Astrocyte (in vitro differentiated cells and primary cell): ENCODE measurements at regions not wholly inside any gene's neighbourhood (a gene's known extent, or its start where the extent isn't known, plus 50 kb on each side); places are given as distances from the start of the nearest gene placed in this dataset.

Experiments
- DNase-seq: peaks from one replicate; pipeline ENCODE4 v3.0.0-alpha.2; 2010; ENCODE audit warnings: low read depth
- FAIRE-seq: peaks from 2 replicates; lab custom pipeline; 2011; peaks lifted over from hg19 to GRCh38; lab: Jason Lieb, UNC
- H2AFZ ChIP-seq: 2 replicates; pipeline ENCODE4 v1.6.0; 2012; ENCODE audit warnings: low read depth, low read length, inconsistent platforms
- H3K27ac ChIP-seq: 2 replicates; pipeline ENCODE4 v1.5.1; 2011; ENCODE audit warnings: low read depth, low read length, inconsistent platforms
- H3K27me3 ChIP-seq: 2 replicates; pipeline ENCODE4 v1.6.0; 2011; ENCODE audit warnings: low read length, inconsistent platforms; ENCODE audit not compliant: insufficient read depth
- H3K36me3 ChIP-seq: 2 replicates; pipeline ENCODE4 v1.5.1; 2011; ENCODE audit warnings: low read length, inconsistent platforms; ENCODE audit not compliant: insufficient read depth
- H3K4me1 ChIP-seq: 2 replicates; pipeline ENCODE4 v1.5.1; 2011; ENCODE audit warnings: low read length, inconsistent platforms; ENCODE audit not compliant: insufficient read depth
- H3K4me2 ChIP-seq: 2 replicates; pipeline ENCODE4 v1.6.0; 2012; ENCODE audit warnings: low read length, inconsistent platforms
- H3K4me3 ChIP-seq: 2 replicates; pipeline ENCODE4 v1.5.1; 2011; ENCODE audit warnings: low read depth, mild to moderate bottlenecking, low read length, inconsistent platforms; ENCODE audit not compliant: insufficient read depth
- H3K79me2 ChIP-seq: 2 replicates; pipeline ENCODE4 v1.6.0; 2012; ENCODE audit warnings: mild to moderate bottlenecking, low read length, inconsistent platforms; ENCODE audit not compliant: insufficient read depth
- H3K9ac ChIP-seq: 2 replicates; pipeline ENCODE4 v1.6.0; 2012; ENCODE audit warnings: mild to moderate bottlenecking, low read length, inconsistent platforms
- H3K9me3 ChIP-seq: 2 replicates; pipeline ENCODE4 v1.5.1; 2012; ENCODE audit warnings: low read depth, mild to moderate bottlenecking, low read length, inconsistent platforms; ENCODE audit not compliant: insufficient read depth
- H4K20me1 ChIP-seq: 2 replicates; pipeline ENCODE4 v1.6.0; 2012; ENCODE audit warnings: low read length, inconsistent platforms; ENCODE audit not compliant: insufficient read depth
- H3K27ac Mint-ChIP-seq: one replicate; pipeline ENCODE4 v1.8.0; 2021; ENCODE audit warnings: mild to moderate bottlenecking, mixed read lengths; ENCODE audit not compliant: unreplicated experiment
- H3K27me3 Mint-ChIP-seq: one replicate; pipeline ENCODE4 v1.8.0; 2021; ENCODE audit warnings: low read depth, mixed read lengths; ENCODE audit not compliant: unreplicated experiment
- H3K36me3 Mint-ChIP-seq: one replicate; pipeline ENCODE4 v1.8.0; 2021; ENCODE audit warnings: low read depth, mixed read lengths; ENCODE audit not compliant: unreplicated experiment
- H3K4me1 Mint-ChIP-seq: one replicate; pipeline ENCODE4 v1.8.0; 2021; ENCODE audit warnings: low read depth, mixed read lengths; ENCODE audit not compliant: unreplicated experiment
- H3K4me3 Mint-ChIP-seq: one replicate; pipeline ENCODE4 v1.8.0; 2021; ENCODE audit warnings: mild to moderate bottlenecking, moderate library complexity, mixed read lengths; ENCODE audit not compliant: unreplicated experiment
- H3K9me3 Mint-ChIP-seq: one replicate; pipeline ENCODE4 v1.8.0; 2021; ENCODE audit warnings: mild to moderate bottlenecking, mixed read lengths; ENCODE audit not compliant: unreplicated experiment
- CTCF ChIP-seq: IDR thresholded peaks from 2 replicates; pipeline ENCODE4 v1.5.1; 2011; ENCODE audit warnings: low read depth, mild to moderate bottlenecking, inconsistent platforms, low read length, moderate library complexity; ENCODE audit not compliant: insufficient read depth
- EZH2 ChIP-seq: IDR thresholded peaks from 2 replicates; pipeline ENCODE4 v1.6.1; 2012; ENCODE audit warnings: mild to moderate bottlenecking, low read length, inconsistent platforms; ENCODE audit not compliant: insufficient read depth

GRCh38 chr5:169450464-169450863 lies 133.1 kb upstream of the SPDL1 start:
- Mint-ChIP-seq H3K36me3 (no peaks in the 10 kb centered on the region), H3K27ac (no peak overlapping the region), H3K9me3 (no peaks in the 10 kb centered on the region), H3K27me3 (no peaks in the 10 kb centered on the region), H3K4me3 (no peak overlapping the region), H3K4me1 (no peaks in the 10 kb centered on the region)
- no peaks in the 10 kb centered on the region for H3K36me3 ChIP-seq
- H3K4me2 ChIP-seq, result no peak overlapping the region
- H3K79me2 ChIP-seq, result no peaks in the 10 kb centered on the region
- H2AFZ ChIP-seq, result no peak overlapping the region
- FAIRE-seq, result no peak
- no peak overlapping the region for H3K4me3 ChIP-seq
- TF ChIP-seq EZH2 (no peak), CTCF (no peak)
- H3K9ac ChIP-seq, result no peak overlapping the region
- H3K9me3 ChIP-seq, result no peaks in the 10 kb centered on the region
- H3K4me1 ChIP-seq, result no peaks in the 10 kb centered on the region
- DNase-seq, result no peak
- no peaks in the 10 kb centered on the region for H4K20me1 ChIP-seq
- H3K27me3 ChIP-seq, result no peaks in the 10 kb centered on the region
- H3K27ac ChIP-seq, result no peak overlapping the region

- Mint-ChIP-seq H3K4me1 (no peaks in the 10 kb centered on the region), H3K9me3 (no peaks in the 10 kb centered on the region), H3K27me3 (peaks cover 2% of the 10 kb centered on the region), H3K36me3 (no peaks in the 10 kb centered on the region), H3K4me3 (no peak overlapping the region), H3K27ac (no peak overlapping the region)
- Histone ChIP-seq H3K4me1 (no peaks in the 10 kb centered on the region), H3K9me3 (no peaks in the 10 kb centered on the region), H3K4me2 (no peak overlapping the region), H3K27me3 (no peaks in the 10 kb centered on the region), H3K79me2 (no peaks in the 10 kb centered on the region), H3K9ac (no peak overlapping the region), H3K4me3 (no peak overlapping the region), H4K20me1 (no peaks in the 10 kb centered on the region), H3K36me3 (no peaks in the 10 kb centered on the region), H2AFZ (no peak overlapping the region), H3K27ac (no peak overlapping the region)
- no peak for DNase-seq
- no peak for FAIRE-seq
- TF ChIP-seq CTCF, result no peak
- no peak for TF ChIP-seq EZH2
Observed at GRCh38 chr5:169448826-169449225, 134.7 kb upstream of the SPDL1 start.

- no peaks in the 10 kb centered on the region for H3K4me1 ChIP-seq
- no peak overlapping the region for H2AFZ ChIP-seq
- Mint-ChIP-seq H3K36me3 (no peaks in the 10 kb centered on the region), H3K27me3 (peaks cover 3% of the 10 kb centered on the region), H3K4me3 (no peak overlapping the region), H3K27ac (no peak overlapping the region), H3K9me3 (no peaks in the 10 kb centered on the region), H3K4me1 (peaks cover 9% of the 10 kb centered on the region)
- H3K9ac ChIP-seq, result no peak overlapping the region
- no peaks in the 10 kb centered on the region for H3K79me2 ChIP-seq
- no peak for TF ChIP-seq CTCF
- no peak for TF ChIP-seq EZH2
- H3K27me3 ChIP-seq, result no peaks in the 10 kb centered on the region
- H3K27ac ChIP-seq, result no peak overlapping the region
- H3K9me3 ChIP-seq, result no peaks in the 10 kb centered on the region
- no peak for FAIRE-seq
- no peak for DNase-seq
- H3K4me2 ChIP-seq, result no peak overlapping the region
- H4K20me1 ChIP-seq, result no peaks in the 10 kb centered on the region
- H3K4me3 ChIP-seq, result no peak overlapping the region
- H3K36me3 ChIP-seq, result no peaks in the 10 kb centered on the region
Observed at GRCh38 chr5:169445191-169445590, 138.4 kb upstream of the SPDL1 start.
